Astrocyte of the cerebellum (primary cell): ENCODE measurements at regions not wholly inside any gene's neighbourhood (a gene's known extent, or its start where the extent isn't known, plus 50 kb on each side); places are given as distances from the start of the nearest gene placed in this dataset.

Experiments used
- DNase-seq: peaks from one replicate; pipeline ENCODE4 v3.0.0-alpha.2; 2011; ENCODE audit warnings: low read depth
- H3K4me3 ChIP-seq: 2 replicates; pipeline ENCODE4 v1.5.1; 2011; ENCODE audit warnings: mild to moderate bottlenecking, low read depth, low read length, moderate library complexity
- in situ Hi-C: cut with HindIII; loops from 2 replicates; pipeline ENCODE4 v1.10.0; 2017; ENCODE audit warnings: low sequenced_read_pairs
- TF ChIP-seq, protein P1 (sequence below): IDR thresholded peaks from 2 replicates; pipeline ENCODE4 v1.5.1; 2012; ENCODE audit warnings: low read length, low read depth, moderate library complexity, mild to moderate bottlenecking; ENCODE audit errors: missing control alignments

DNA sequence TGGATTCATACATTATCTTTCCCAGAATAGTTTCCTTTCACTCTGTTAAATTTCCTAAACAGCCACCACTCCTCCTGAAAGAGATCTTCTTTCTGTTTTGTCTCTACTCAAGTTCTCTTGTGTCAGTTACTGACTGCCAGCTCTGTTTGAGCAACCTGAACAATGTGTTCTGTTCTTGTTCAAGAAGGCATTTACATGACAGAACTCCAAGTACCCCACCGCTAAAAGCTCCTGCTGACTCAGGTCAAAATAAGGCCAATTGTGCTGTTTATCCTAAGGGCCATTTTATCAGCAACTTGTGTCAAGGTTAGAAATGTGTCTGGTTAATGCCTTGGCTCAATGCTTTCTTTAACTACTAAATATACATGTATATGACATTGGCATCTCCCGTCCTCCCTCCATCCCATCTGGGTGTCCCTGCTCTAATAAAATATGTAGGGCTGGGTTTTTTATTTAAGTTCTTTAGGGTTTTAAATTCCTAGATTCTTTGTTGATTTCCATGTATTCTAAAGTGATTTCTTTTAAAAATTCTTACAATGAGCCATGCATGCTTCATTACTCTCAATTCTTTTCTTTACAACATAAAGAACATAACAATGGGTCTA lies 144.3 kb upstream of the PAQR3 start:
- in situ Hi-C loops, result no loop called here
- no peak overlapping the region for H3K4me3 ChIP-seq
- TF ChIP-seq, protein P1, sequence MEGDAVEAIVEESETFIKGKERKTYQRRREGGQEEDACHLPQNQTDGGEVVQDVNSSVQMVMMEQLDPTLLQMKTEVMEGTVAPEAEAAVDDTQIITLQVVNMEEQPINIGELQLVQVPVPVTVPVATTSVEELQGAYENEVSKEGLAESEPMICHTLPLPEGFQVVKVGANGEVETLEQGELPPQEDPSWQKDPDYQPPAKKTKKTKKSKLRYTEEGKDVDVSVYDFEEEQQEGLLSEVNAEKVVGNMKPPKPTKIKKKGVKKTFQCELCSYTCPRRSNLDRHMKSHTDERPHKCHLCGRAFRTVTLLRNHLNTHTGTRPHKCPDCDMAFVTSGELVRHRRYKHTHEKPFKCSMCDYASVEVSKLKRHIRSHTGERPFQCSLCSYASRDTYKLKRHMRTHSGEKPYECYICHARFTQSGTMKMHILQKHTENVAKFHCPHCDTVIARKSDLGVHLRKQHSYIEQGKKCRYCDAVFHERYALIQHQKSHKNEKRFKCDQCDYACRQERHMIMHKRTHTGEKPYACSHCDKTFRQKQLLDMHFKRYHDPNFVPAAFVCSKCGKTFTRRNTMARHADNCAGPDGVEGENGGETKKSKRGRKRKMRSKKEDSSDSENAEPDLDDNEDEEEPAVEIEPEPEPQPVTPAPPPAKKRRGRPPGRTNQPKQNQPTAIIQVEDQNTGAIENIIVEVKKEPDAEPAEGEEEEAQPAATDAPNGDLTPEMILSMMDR, result no peak
- DNase-seq, result no peak

DNA sequence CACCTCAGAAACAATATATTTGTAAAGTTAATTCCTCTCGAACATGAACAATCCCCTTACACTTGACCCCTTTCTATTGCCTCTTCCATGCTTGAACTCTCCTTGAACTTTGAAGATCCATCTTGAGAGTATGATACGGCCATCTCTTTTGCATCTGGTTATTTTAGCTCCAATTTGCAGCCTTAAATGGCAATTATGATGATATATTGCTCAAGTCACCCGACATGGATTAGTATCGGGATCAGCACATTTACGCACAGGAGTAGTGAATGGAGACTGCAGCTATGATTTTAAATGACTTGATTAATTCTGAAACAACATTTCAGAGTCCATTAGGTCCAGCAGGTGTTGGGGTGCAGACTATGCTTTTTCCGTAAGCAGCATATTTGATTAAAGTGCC lies 143.8 kb upstream of the PAQR3 start:
- no peak for DNase-seq
- H3K4me3 ChIP-seq, result no peak overlapping the region
- in situ Hi-C loops, result no loop called here
- TF ChIP-seq, protein P1, result no peak

DNA sequence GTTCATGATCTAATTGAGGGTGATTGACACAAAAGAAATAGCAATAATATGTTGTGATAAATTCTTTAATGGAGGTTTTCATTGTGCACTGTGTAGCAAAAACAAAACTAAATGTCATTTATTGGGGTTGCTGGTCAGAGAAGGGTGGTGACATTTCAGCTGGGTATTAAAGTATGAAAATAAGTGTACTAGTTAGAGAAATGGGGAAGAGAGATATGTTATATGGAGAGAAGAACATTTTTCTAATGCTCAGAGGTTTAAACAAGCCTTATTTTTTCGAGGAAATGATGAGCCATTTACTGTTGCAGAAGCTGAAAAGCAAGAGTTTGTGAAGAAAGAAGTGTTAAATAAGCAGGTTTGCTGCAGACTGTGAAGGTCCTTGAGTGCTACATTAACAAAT lies 142.7 kb upstream of the PAQR3 start:
- TF ChIP-seq, protein P1, result no peak
- no peak for DNase-seq
- in situ Hi-C loops, result no loop called here
- H3K4me3 ChIP-seq, result no peak overlapping the region

DNA sequence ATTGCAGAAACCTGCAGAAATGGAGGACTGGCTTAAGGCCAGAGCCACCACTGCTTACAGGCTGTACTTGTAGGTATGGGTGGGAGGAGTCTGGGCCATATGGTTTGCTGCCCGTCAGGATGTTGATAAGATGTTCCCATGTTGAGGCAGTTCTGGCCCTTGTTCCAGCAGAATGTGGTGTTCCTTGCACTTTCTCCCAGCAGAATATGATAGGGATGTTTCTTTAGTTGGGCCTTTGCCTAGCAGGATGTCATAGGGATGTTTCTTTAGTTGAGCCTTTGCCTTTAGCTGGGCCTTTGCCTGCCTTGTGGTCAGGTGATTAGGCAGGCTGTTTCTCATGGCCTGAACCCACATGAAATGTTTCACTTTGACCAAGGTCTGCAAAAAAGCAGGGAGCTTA lies 139.1 kb upstream of the PAQR3 start:
- in situ Hi-C loops, result no loop called here
- TF ChIP-seq, protein P1, result no peak
- no peak overlapping the region for H3K4me3 ChIP-seq
- DNase-seq, result no peak

DNA sequence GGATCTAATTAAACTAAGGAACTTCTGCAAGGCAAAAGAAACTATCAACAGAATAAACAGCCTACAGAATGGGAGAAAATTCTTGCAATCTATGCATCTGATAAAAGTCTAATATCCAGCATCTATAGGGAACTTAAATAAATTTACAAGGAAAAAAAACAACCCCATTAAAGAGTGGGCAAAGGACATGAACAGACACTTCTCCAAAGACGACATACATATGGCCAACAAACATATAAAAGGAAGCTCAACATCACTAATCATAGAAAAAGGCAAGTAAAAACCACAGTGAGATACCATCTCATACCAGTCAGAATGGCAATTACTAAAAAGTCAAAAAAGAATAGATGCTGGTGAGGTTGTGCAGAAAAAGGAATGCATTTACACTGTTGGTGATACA lies 134.8 kb upstream of the PAQR3 start:
- in situ Hi-C loops, result no loop called here
- no peak overlapping the region for H3K4me3 ChIP-seq
- no peak for DNase-seq
- TF ChIP-seq, protein P1, result no peak

DNA sequence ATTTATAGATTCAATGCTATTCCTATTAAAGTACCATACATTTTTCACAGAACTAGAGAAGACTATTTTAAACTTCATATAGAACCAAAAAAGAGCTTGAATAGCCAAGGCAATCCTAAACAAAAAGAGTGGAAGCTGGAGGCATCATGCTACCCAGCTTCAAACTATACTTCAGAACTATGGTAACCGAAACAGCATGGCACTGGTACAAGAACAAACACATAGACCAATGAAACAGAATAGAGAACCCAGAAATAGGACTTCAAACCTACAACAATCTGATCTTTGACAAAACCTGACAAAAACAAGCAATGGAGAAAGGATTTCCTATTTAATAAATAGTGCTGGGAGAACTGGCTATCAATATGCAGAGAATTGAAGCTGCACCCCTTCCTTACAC lies 134.2 kb upstream of the PAQR3 start:
- TF ChIP-seq, protein P1, result no peak

DNA sequence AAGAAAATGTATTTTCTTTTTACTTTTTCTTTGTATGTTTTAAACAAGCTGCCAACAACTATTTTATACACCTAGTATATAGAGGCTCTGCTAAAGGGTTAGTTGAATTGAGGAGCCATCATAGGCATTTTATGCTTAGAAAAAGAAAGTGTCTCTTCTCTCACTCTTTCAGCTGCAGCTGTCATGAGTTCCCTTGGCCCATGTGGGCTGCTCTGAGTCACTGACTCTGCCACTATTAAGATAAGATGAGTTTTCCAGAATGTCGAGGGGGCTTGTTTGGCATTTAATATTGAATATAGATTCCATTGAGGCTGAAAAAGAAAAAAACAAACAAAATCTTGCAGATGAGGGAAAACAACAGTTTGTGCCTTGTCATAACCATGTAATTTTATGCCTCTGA lies 126.0 kb upstream of the PAQR3 start:
- H3K4me3 ChIP-seq, result no peak overlapping the region
- TF ChIP-seq, protein P1, result no peak
- in situ Hi-C loops, result no loop called here
- DNase-seq, result no peak

More for the DNA sequence above, 134.2 kb upstream of the PAQR3 start:
- in situ Hi-C loops, result no loop called here
- no peak for DNase-seq
- H3K4me3 ChIP-seq, result no peak overlapping the region
